GM23338 (cell line): ENCODE measurements at regions not wholly inside any gene's neighbourhood (a gene's known extent, or its start where the extent isn't known, plus 50 kb on each side); places are given as distances from the start of the nearest gene placed in this dataset.
A peak's percentile ranks its signal among the peaks of the same experiment; 100 is the strongest.

Source experiments
- ATAC-seq: fragments of 200-7000 bp; cut with Tn5 transposase; 3 replicates; pipeline ENCODE4 v1.9.1; 2020
- DNase-seq: peaks from one replicate; pipeline ENCODE4 v3.0.0-alpha.2; 2015; ENCODE audit warnings: low spot score
- H2AFZ ChIP-seq: fragments of 200-600 bp; sonication (generic); 2 replicates; pipeline ENCODE4 v1.8.0; 2016; ENCODE audit warnings: antibody characterized with exemption, mild to moderate bottlenecking, moderate library complexity
- H3F3A ChIP-seq: fragments of 200-600 bp; sonication (generic); replicated peaks from 2 replicates; pipeline ENCODE4 v1.8.0; 2017; ENCODE audit warnings: antibody characterized with exemption, mixed run types, low read depth
- H3K27ac ChIP-seq: fragments of 200-600 bp; sonication (generic); 2 replicates; pipeline ENCODE4 v1.6.1; 2016; ENCODE audit warnings: low read depth
- H3K27me3 ChIP-seq: fragments of 200-600 bp; sonication (generic); 2 replicates; pipeline ENCODE4 v1.8.0; 2016; ENCODE audit warnings: mild to moderate bottlenecking, mixed run types, moderate library complexity; ENCODE audit not compliant: insufficient read depth
- H3K36me3 ChIP-seq: fragments of 200-600 bp; sonication (generic); 2 replicates; pipeline ENCODE4 v1.8.0; 2016; ENCODE audit warnings: mild to moderate bottlenecking; ENCODE audit not compliant: insufficient read depth
- H3K4me1 ChIP-seq: fragments of 200-600 bp; sonication (generic); 2 replicates; pipeline ENCODE4 v1.8.0; 2016; ENCODE audit warnings: mild to moderate bottlenecking, moderate library complexity; ENCODE audit not compliant: insufficient read depth
- H3K4me2 ChIP-seq: fragments of 200-600 bp; sonication (generic); 2 replicates; pipeline ENCODE4 v1.7.1; 2017; ENCODE audit warnings: mixed run types
- H3K4me3 ChIP-seq: fragments of 200-600 bp; sonication (generic); 2 replicates; pipeline ENCODE4 v1.6.1; 2016; ENCODE audit warnings: mixed run types
- H3K79me2 ChIP-seq: fragments of 200-600 bp; sonication (generic); replicated peaks from 2 replicates; pipeline ENCODE4 v1.8.0; 2017; ENCODE audit warnings: mild to moderate bottlenecking; ENCODE audit not compliant: insufficient read depth
- H3K9me2 ChIP-seq: fragments of 200-600 bp; sonication (generic); 2 replicates; pipeline ENCODE4 v1.8.0; 2017; ENCODE audit not compliant: insufficient read depth
- H4K20me1 ChIP-seq: fragments of 200-600 bp; sonication (generic); replicated peaks from 2 replicates; pipeline ENCODE4 v1.8.0; 2017; ENCODE audit warnings: mild to moderate bottlenecking; ENCODE audit not compliant: insufficient read depth
- H3K27ac Mint-ChIP-seq: 2 replicates; pipeline ENCODE4 v1.8.0; 2020; ENCODE audit warnings: inconsistent platforms, mild to moderate bottlenecking, moderate library complexity, mixed read lengths
- H3K27me3 Mint-ChIP-seq: 3 replicates; pipeline ENCODE4 v1.8.0; 2022; ENCODE audit warnings: low read depth, mild to moderate bottlenecking, moderate library complexity, mixed read lengths, inconsistent platforms; ENCODE audit not compliant: insufficient read depth, poor library complexity
- H3K36me3 Mint-ChIP-seq: 3 replicates; pipeline ENCODE4 v1.8.0; 2021; ENCODE audit warnings: low read depth, mild to moderate bottlenecking, inconsistent platforms, moderate library complexity, mixed read lengths
- H3K4me1 Mint-ChIP-seq: 3 replicates; pipeline ENCODE4 v1.8.0; 2020; ENCODE audit warnings: mild to moderate bottlenecking, inconsistent platforms, mixed read lengths
- H3K4me3 Mint-ChIP-seq: 3 replicates; pipeline ENCODE4 v1.8.0; 2021; ENCODE audit warnings: moderate library complexity, mild to moderate bottlenecking, inconsistent platforms, mixed read lengths
- H3K9me3 Mint-ChIP-seq: 3 replicates; pipeline ENCODE4 v1.8.0; 2020; ENCODE audit warnings: moderate library complexity, mild to moderate bottlenecking, inconsistent platforms, mixed read lengths
- CREB1 ChIP-seq: fragments of 250-450 bp; sonication (Bioruptor Pico); IDR thresholded peaks from 2 replicates; pipeline ENCODE4 v1.5.0; 2020; ENCODE audit warnings: low read depth, mild to moderate bottlenecking, moderate library complexity
- EZH2 ChIP-seq: fragments of 200-600 bp; sonication (generic); IDR thresholded peaks from one replicate; pipeline ENCODE4 v1.8.0; 2017; ENCODE audit warnings: antibody characterized with exemption, mild to moderate bottlenecking, low read depth; ENCODE audit not compliant: unreplicated experiment
- EZH2phosphoT487 ChIP-seq: fragments of 200-600 bp; sonication (generic); IDR thresholded peaks from one replicate; pipeline ENCODE4 v1.8.1; 2018; ENCODE audit warnings: antibody characterized with exemption; ENCODE audit not compliant: unreplicated experiment
- JUNB ChIP-seq: IDR thresholded peaks from one replicate; pipeline ENCODE4 v1.6.1; 2016; ENCODE audit warnings: antibody characterized with exemption; ENCODE audit not compliant: unreplicated experiment
- NANOG ChIP-seq: IDR thresholded peaks from 2 replicates; pipeline ENCODE4 v1.6.1; 2016; ENCODE audit warnings: antibody characterized with exemption, borderline replicate concordance
- STAT1 ChIP-seq: IDR thresholded peaks from one replicate; pipeline ENCODE4 v1.6.1; 2016; ENCODE audit warnings: antibody characterized with exemption; ENCODE audit not compliant: unreplicated experiment
- ZNF114 ChIP-seq: fragments of 250-450 bp; sonication (Bioruptor Pico); IDR thresholded peaks from 2 replicates; pipeline ENCODE4 v1.5.0; 2020; ENCODE audit warnings: mild to moderate bottlenecking, moderate library complexity
- TF ChIP-seq, protein P1 (sequence below): IDR thresholded peaks from one replicate; pipeline ENCODE4 v1.6.1; 2018; ENCODE audit warnings: antibody characterized with exemption; ENCODE audit not compliant: unreplicated experiment
- TF ChIP-seq, protein P2 (sequence below), 2 experiments: fragments of 200-600 bp in 1 of 2; sonication (generic) in 1 of 2; conservative IDR thresholded peaks; 2 replicates each; pipeline versions ENCODE4 v1.5.1 to v1.6.1; 2016 to 2017; ENCODE audit warnings: antibody characterized with exemption in 2 of 2, low read depth in 2 of 2, mild to moderate bottlenecking in 2 of 2, moderate library complexity in 1 of 2
- TF ChIP-seq, protein P3 (sequence below): fragments of 250-450 bp; sonication (Bioruptor Pico); IDR thresholded peaks from 2 replicates; pipeline ENCODE4 v1.5.0; 2020; ENCODE audit warnings: mild to moderate bottlenecking, moderate library complexity

GRCh38 chr5:174995827-174996226 is 271.4 kb downstream of the MSX2 start (continued):
- TF ChIP-seq, protein P1, sequence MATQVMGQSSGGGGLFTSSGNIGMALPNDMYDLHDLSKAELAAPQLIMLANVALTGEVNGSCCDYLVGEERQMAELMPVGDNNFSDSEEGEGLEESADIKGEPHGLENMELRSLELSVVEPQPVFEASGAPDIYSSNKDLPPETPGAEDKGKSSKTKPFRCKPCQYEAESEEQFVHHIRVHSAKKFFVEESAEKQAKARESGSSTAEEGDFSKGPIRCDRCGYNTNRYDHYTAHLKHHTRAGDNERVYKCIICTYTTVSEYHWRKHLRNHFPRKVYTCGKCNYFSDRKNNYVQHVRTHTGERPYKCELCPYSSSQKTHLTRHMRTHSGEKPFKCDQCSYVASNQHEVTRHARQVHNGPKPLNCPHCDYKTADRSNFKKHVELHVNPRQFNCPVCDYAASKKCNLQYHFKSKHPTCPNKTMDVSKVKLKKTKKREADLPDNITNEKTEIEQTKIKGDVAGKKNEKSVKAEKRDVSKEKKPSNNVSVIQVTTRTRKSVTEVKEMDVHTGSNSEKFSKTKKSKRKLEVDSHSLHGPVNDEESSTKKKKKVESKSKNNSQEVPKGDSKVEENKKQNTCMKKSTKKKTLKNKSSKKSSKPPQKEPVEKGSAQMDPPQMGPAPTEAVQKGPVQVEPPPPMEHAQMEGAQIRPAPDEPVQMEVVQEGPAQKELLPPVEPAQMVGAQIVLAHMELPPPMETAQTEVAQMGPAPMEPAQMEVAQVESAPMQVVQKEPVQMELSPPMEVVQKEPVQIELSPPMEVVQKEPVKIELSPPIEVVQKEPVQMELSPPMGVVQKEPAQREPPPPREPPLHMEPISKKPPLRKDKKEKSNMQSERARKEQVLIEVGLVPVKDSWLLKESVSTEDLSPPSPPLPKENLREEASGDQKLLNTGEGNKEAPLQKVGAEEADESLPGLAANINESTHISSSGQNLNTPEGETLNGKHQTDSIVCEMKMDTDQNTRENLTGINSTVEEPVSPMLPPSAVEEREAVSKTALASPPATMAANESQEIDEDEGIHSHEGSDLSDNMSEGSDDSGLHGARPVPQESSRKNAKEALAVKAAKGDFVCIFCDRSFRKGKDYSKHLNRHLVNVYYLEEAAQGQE: no peak

- Histone ChIP-seq H3K79me2 (no peaks in the 10 kb centered on the region), H3K4me3 (no peak overlapping the region), H4K20me1 (no peaks in the 10 kb centered on the region), H3K4me1 (no peaks in the 10 kb centered on the region), H3F3A (no peaks in the 10 kb centered on the region), H2AFZ (no peak overlapping the region), H3K9me2 (no peaks in the 10 kb centered on the region), H3K27ac (no peak overlapping the region), H3K4me2 (no peak overlapping the region), H3K36me3 (no peaks in the 10 kb centered on the region), H3K27me3 (no peaks in the 10 kb centered on the region)
- TF ChIP-seq, protein P2, sequence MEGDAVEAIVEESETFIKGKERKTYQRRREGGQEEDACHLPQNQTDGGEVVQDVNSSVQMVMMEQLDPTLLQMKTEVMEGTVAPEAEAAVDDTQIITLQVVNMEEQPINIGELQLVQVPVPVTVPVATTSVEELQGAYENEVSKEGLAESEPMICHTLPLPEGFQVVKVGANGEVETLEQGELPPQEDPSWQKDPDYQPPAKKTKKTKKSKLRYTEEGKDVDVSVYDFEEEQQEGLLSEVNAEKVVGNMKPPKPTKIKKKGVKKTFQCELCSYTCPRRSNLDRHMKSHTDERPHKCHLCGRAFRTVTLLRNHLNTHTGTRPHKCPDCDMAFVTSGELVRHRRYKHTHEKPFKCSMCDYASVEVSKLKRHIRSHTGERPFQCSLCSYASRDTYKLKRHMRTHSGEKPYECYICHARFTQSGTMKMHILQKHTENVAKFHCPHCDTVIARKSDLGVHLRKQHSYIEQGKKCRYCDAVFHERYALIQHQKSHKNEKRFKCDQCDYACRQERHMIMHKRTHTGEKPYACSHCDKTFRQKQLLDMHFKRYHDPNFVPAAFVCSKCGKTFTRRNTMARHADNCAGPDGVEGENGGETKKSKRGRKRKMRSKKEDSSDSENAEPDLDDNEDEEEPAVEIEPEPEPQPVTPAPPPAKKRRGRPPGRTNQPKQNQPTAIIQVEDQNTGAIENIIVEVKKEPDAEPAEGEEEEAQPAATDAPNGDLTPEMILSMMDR (conservative IDR thresholded peaks at IDR 0.05; ENCODE audit: low read depth in 2 of 2): no peak
- no peak for TF ChIP-seq EZH2
- no peak for DNase-seq
- Mint-ChIP-seq H3K9me3 (no peaks in the 10 kb centered on the region), H3K27ac (no peak overlapping the region), H3K27me3 (no peaks in the 10 kb centered on the region), H3K4me3 (no peak overlapping the region), H3K36me3 (no peaks in the 10 kb centered on the region), H3K4me1 (no peaks in the 10 kb centered on the region)
- ATAC-seq: no peak
Observed at GRCh38 chr5:174991847-174992246, 267.5 kb downstream of the MSX2 start.

- H3K4me1 ChIP-seq: no peaks in the 10 kb centered on the region
- H3K4me2 ChIP-seq: no peak overlapping the region
- no peaks in the 10 kb centered on the region for H3K79me2 ChIP-seq
- H3K4me1 Mint-ChIP-seq: no peaks in the 10 kb centered on the region
- H3K36me3 Mint-ChIP-seq: no peaks in the 10 kb centered on the region
- H3K4me3 ChIP-seq: no peak overlapping the region
- no peaks in the 10 kb centered on the region for H3K9me2 ChIP-seq
- H3K27me3 ChIP-seq: no peaks in the 10 kb centered on the region
- DNase-seq: no peak
- no peaks in the 10 kb centered on the region for H3K27me3 Mint-ChIP-seq
- no peak overlapping the region for H3K27ac ChIP-seq
- no peak for ATAC-seq
- no peaks in the 10 kb centered on the region for H4K20me1 ChIP-seq
- no peaks in the 10 kb centered on the region for H3K9me3 Mint-ChIP-seq
- H3K27ac Mint-ChIP-seq: no peak overlapping the region
- no peaks in the 10 kb centered on the region for H3F3A ChIP-seq
- H3K4me3 Mint-ChIP-seq: no peak overlapping the region
- no peak for TF ChIP-seq STAT1
- TF ChIP-seq CREB1 (CRISPR knock-in tag): no peak
- TF ChIP-seq EZH2phosphoT487: no peak
- no peak for TF ChIP-seq NANOG
- TF ChIP-seq, protein P3, sequence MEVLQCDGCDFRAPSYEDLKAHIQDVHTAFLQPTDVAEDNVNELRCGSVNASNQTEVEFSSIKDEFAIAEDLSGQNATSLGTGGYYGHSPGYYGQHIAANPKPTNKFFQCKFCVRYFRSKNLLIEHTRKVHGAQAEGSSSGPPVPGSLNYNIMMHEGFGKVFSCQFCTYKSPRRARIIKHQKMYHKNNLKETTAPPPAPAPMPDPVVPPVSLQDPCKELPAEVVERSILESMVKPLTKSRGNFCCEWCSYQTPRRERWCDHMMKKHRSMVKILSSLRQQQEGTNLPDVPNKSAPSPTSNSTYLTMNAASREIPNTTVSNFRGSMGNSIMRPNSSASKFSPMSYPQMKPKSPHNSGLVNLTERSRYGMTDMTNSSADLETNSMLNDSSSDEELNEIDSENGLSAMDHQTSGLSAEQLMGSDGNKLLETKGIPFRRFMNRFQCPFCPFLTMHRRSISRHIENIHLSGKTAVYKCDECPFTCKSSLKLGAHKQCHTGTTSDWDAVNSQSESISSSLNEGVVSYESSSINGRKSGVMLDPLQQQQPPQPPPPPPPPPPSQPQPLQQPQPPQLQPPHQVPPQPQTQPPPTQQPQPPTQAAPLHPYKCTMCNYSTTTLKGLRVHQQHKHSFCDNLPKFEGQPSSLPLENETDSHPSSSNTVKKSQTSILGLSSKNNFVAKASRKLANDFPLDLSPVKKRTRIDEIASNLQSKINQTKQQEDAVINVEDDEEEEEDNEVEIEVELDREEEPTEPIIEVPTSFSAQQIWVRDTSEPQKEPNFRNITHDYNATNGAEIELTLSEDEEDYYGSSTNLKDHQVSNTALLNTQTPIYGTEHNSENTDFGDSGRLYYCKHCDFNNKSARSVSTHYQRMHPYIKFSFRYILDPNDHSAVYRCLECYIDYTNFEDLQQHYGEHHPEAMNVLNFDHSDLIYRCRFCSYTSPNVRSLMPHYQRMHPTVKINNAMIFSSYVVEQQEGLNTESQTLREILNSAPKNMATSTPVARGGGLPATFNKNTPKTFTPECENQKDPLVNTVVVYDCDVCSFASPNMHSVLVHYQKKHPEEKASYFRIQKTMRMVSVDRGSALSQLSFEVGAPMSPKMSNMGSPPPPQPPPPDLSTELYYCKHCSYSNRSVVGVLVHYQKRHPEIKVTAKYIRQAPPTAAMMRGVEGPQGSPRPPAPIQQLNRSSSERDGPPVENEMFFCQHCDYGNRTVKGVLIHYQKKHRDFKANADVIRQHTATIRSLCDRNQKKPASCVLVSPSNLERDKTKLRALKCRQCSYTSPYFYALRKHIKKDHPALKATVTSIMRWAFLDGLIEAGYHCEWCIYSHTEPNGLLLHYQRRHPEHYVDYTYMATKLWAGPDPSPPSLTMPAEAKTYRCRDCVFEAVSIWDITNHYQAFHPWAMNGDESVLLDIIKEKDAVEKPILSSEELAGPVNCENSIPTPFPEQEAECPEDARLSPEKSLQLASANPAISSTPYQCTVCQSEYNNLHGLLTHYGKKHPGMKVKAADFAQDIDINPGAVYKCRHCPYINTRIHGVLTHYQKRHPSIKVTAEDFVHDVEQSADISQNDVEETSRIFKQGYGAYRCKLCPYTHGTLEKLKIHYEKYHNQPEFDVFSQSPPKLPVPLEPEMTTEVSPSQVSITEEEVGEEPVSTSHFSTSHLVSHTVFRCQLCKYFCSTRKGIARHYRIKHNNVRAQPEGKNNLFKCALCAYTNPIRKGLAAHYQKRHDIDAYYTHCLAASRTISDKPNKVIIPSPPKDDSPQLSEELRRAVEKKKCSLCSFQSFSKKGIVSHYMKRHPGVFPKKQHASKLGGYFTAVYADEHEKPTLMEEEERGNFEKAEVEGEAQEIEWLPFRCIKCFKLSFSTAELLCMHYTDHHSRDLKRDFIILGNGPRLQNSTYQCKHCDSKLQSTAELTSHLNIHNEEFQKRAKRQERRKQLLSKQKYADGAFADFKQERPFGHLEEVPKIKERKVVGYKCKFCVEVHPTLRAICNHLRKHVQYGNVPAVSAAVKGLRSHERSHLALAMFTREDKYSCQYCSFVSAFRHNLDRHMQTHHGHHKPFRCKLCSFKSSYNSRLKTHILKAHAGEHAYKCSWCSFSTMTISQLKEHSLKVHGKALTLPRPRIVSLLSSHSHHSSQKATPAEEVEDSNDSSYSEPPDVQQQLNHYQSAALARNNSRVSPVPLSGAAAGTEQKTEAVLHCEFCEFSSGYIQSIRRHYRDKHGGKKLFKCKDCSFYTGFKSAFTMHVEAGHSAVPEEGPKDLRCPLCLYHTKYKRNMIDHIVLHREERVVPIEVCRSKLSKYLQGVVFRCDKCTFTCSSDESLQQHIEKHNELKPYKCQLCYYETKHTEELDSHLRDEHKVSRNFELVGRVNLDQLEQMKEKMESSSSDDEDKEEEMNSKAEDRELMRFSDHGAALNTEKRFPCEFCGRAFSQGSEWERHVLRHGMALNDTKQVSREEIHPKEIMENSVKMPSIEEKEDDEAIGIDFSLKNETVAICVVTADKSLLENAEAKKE (CRISPR knock-in tag): no peak
- TF ChIP-seq ZNF114 (CRISPR knock-in tag): no peak
- no peak for TF ChIP-seq JUNB
- no peak for TF ChIP-seq EZH2
- no peaks in the 10 kb centered on the region for H3K36me3 ChIP-seq
- H2AFZ ChIP-seq: 0 out of 2 replicates have a peak overlapping the region, but pooled peaks have one; percentile 47
Observed at GRCh38 chr5:174990909-174991308, 266.5 kb downstream of the MSX2 start.
